HCT116 (cell line): ENCODE measurements at regions not wholly inside any gene's neighbourhood (a gene's known extent, or its start where the extent isn't known, plus 50 kb on each side); places are given as distances from the start of the nearest gene placed in this dataset.

Source experiments
- ATAC-seq: fragments of 200-7000 bp; cut with Tn5 transposase; 2 replicates; pipeline ENCODE4 v1.9.1; 2020; ENCODE audit warnings: mild to moderate bottlenecking, moderate library complexity
- BruUV-seq: library from RNA; stranded (reverse); fragments of 400-500 nt; replicated peaks from 2 replicates; lab custom pipeline; 2021; lab: Mats Ljungman, UMichigan
- CTCF ChIA-PET: fragments of 300-600 bp; sonication (Branson Sonifier 250); formaldehyde crosslinking; loops from one replicate; lab custom pipeline; 2021; ENCODE audit warnings: antibody characterized with exemption; lab: Charles Lee
- POLR2A ChIA-PET: fragments of 300-600, 350-600 bp; sonication (Branson Sonifier 250); formaldehyde crosslinking; loops from one replicate; lab custom pipeline; 2021; ENCODE audit warnings: antibody characterized with exemption; lab: Charles Lee
- RAD21 ChIA-PET, 2 experiments: fragments of 300-600 bp; sonication (Branson Sonifier 250); formaldehyde crosslinking; loops; one replicate each; lab custom pipeline; 2023; ENCODE audit warnings: low total read pairs in 2 of 2; ENCODE audit not compliant: uncharacterized antibody in 2 of 2, unreplicated experiment in 2 of 2, low non-redundant PET in 1 of 2; lab: Charles Lee
- DNase-seq: peaks from one replicate; pipeline ENCODE4 v3.0.0-alpha.2; 2010; ENCODE audit warnings: low read depth, low spot score
- H2AFZ ChIP-seq: fragments of 200-600 bp; shearing (Covaris generic), sonication (generic); 2 replicates; pipeline ENCODE4 v1.6.1; 2017; ENCODE audit warnings: low read depth, mixed run types, mixed read lengths, antibody characterized with exemption, low read length; ENCODE audit not compliant: poor library complexity, severe bottlenecking
- H3K27ac ChIP-seq: 2 replicates; pipeline ENCODE4 v1.5.1; 2012; ENCODE audit warnings: low read depth, low read length
- H3K27me3 ChIP-seq: fragments of 200-600 bp; sonication (generic); 2 replicates; pipeline ENCODE4 v1.6.1; 2016; ENCODE audit warnings: mixed run types, low read length, mixed read lengths; ENCODE audit not compliant: insufficient read depth
- H3K36me3 ChIP-seq, 2 experiments: fragments of 200-500 bp in 1 of 2; fragments of 200-600 bp in 1 of 2; sonication (Bioruptor generic) in 1 of 2; sonication (generic) in 1 of 2; 2 replicates each; pipeline versions ENCODE4 v1.5.1 to v1.6.1; 2014 to 2016; ENCODE audit warnings: low read length in 2 of 2, inconsistent platforms in 1 of 2, mixed read lengths in 1 of 2, mixed run types in 1 of 2; ENCODE audit not compliant: insufficient read depth in 2 of 2, control insufficient read depth in 1 of 2
- H3K4me1 ChIP-seq, 2 experiments: fragments of 200-600 bp in 1 of 2; sonication (generic) in 1 of 2; 2 replicates each; pipeline versions ENCODE4 v1.5.1 to v1.6.1; 2012 to 2017; ENCODE audit warnings: low read length in 2 of 2, inconsistent platforms in 1 of 2, mild to moderate bottlenecking in 1 of 2, mixed read lengths in 1 of 2, mixed run types in 1 of 2, moderate library complexity in 1 of 2; ENCODE audit not compliant: insufficient read depth in 2 of 2, control insufficient read depth in 1 of 2
- H3K4me2 ChIP-seq: fragments of 200-600 bp; sonication (generic); 2 replicates; pipeline ENCODE4 v1.6.1; 2017; ENCODE audit warnings: mixed run types, low read length, mixed read lengths
- H3K4me3 ChIP-seq, 2 experiments: fragments of 200-600 bp in 1 of 2; sonication (generic) in 1 of 2; replicated peaks in 1 of 2; 2 replicates each; pipeline ENCODE4 v1.5.1; 2011 to 2016; ENCODE audit warnings: low read length in 2 of 2, control low read depth in 1 of 2, low read depth in 1 of 2, mild to moderate bottlenecking in 1 of 2, mixed read lengths in 1 of 2, mixed run types in 1 of 2
- H3K79me2 ChIP-seq: fragments of 200-600 bp; sonication (generic); 2 replicates; pipeline ENCODE4 v1.6.1; 2017; ENCODE audit warnings: mild to moderate bottlenecking, mixed run types, low read length, moderate library complexity, mixed read lengths; ENCODE audit not compliant: insufficient read depth
- H3K9ac ChIP-seq: fragments of 200-600 bp; sonication (generic); 2 replicates; pipeline ENCODE4 v1.6.1; 2016; ENCODE audit warnings: low read length, mixed read lengths
- H3K9me2 ChIP-seq: fragments of 200-600 bp; sonication (generic), shearing (Covaris generic); 2 replicates; pipeline ENCODE4 v1.6.1; 2017; ENCODE audit warnings: mixed run types, mild to moderate bottlenecking, moderate library complexity; ENCODE audit not compliant: insufficient read depth
- H3K9me3 ChIP-seq, 2 experiments: fragments of 200-500 bp in 1 of 2; fragments of 200-600 bp in 1 of 2; sonication (Bioruptor generic) in 1 of 2; sonication (generic) in 1 of 2; 2 replicates each; pipeline ENCODE4 v1.6.1; 2014 to 2017; ENCODE audit warnings: low read length in 2 of 2, mixed read lengths in 2 of 2, inconsistent platforms in 1 of 2, low read depth in 1 of 2, mild to moderate bottlenecking in 1 of 2, mixed run types in 1 of 2, moderate library complexity in 1 of 2; ENCODE audit not compliant: control insufficient read depth in 1 of 2, insufficient read depth in 1 of 2
- H4K20me1 ChIP-seq: fragments of 200-600 bp; sonication (generic), shearing (Covaris generic); 2 replicates; pipeline ENCODE4 v1.6.1; 2017; ENCODE audit warnings: mixed run types, mild to moderate bottlenecking, moderate library complexity; ENCODE audit not compliant: insufficient read depth
- CEBPB ChIP-seq: IDR thresholded peaks from 2 replicates; pipeline ENCODE4 v1.6.1; 2012; ENCODE audit warnings: low read depth
- ELF1 ChIP-seq: IDR thresholded peaks from 2 replicates; pipeline ENCODE4 v1.6.1; 2012; ENCODE audit warnings: low read depth, borderline replicate concordance
- EZH2 ChIP-seq: fragments of 200-600 bp; sonication (generic); IDR thresholded peaks from 2 replicates; pipeline ENCODE4 v1.6.1; 2017; ENCODE audit warnings: antibody characterized with exemption, mixed run types
- EZH2phosphoT487 ChIP-seq: fragments of 200-600 bp; IDR thresholded peaks from 2 replicates; pipeline ENCODE4 v1.6.1; 2018; ENCODE audit warnings: antibody characterized with exemption, borderline replicate concordance
- JUND ChIP-seq: IDR thresholded peaks from 2 replicates; pipeline ENCODE4 v1.6.1; 2012
- ZFX ChIP-seq: fragments of 450-650 bp; IDR thresholded peaks from 2 replicates; pipeline ENCODE4 v1.6.1; 2017
- intact Hi-C: fragments of 100-400 bp; cut with micrococcal nuclease; formaldehyde crosslinking; loops from 2 replicates; pipeline ENCODE4 v1.10.0; 2022
- TF ChIP-seq, protein P1 (sequence below): IDR thresholded peaks from 2 replicates; pipeline ENCODE4 v1.6.1; 2011; ENCODE audit warnings: mild to moderate bottlenecking, low read length, moderate library complexity; ENCODE audit not compliant: insufficient replicate concordance; ENCODE audit errors: extremely low read depth
- TF ChIP-seq, protein P2 (sequence below): IDR thresholded peaks from 2 replicates; pipeline ENCODE4 v1.6.1; 2012

DNA sequence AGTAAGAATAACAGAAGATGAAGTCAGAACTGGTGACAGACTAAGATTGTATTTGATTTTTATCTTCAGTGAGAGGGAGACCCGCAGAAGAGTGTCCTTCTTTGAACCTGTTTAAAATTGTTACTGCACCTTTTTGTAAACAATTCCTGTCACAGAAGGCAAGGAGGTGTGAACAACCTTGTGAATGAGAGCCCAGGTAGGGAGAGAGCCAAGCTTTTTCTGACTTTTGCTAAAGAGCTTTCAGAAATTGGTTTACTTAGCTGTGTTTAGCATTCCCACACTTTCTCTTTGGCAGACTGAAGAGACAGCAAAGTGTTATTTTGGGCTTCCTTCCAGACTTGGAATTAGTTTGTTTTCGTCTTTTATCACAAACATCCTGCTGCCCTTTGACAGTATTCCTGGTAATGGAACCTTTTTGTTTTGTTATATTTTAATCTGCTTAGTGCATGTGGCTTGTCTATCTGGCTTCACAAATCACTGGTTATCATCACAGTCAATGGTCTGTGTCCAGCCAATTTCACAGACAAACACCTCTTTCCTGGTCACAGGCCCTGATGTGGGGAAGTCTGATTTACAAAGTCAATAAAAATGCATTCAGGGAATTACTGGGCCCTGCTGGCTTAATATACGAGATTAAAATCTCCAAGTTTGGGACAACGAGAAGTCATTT, 85.7 kb upstream of the HS3ST2 start:
- H3K27me3 ChIP-seq: peaks cover 35% of the 10 kb centered on the region
- BruUV-seq: no TSS peak
- no peaks in the 10 kb centered on the region for H3K4me1 ChIP-seq
- H3K79me2 ChIP-seq: no peaks in the 10 kb centered on the region
- CTCF ChIA-PET: no interaction called here
- H3K9me2 ChIP-seq: no peaks in the 10 kb centered on the region
- ATAC-seq (no peak), DNase-seq (no peak)
- H3K36me3 ChIP-seq: no peaks in the 10 kb centered on the region
- RAD21 ChIA-PET: no interaction called here
- H3K4me2 ChIP-seq: no peak overlapping the region
- H3K9ac ChIP-seq: no peak overlapping the region
- H2AFZ ChIP-seq: no peak overlapping the region
- no peak overlapping the region for H3K27ac ChIP-seq
- no peak overlapping the region for H3K4me3 ChIP-seq
- intact Hi-C loops: no loop called here
- H4K20me1 ChIP-seq: no peaks in the 10 kb centered on the region
- H3K9me3 ChIP-seq: no peaks in the 10 kb centered on the region
- no peak for TF ChIP-seq ZFX
- no peak for TF ChIP-seq JUND
- no peak for TF ChIP-seq CEBPB
- TF ChIP-seq ELF1: no peak
- TF ChIP-seq, protein P1, sequence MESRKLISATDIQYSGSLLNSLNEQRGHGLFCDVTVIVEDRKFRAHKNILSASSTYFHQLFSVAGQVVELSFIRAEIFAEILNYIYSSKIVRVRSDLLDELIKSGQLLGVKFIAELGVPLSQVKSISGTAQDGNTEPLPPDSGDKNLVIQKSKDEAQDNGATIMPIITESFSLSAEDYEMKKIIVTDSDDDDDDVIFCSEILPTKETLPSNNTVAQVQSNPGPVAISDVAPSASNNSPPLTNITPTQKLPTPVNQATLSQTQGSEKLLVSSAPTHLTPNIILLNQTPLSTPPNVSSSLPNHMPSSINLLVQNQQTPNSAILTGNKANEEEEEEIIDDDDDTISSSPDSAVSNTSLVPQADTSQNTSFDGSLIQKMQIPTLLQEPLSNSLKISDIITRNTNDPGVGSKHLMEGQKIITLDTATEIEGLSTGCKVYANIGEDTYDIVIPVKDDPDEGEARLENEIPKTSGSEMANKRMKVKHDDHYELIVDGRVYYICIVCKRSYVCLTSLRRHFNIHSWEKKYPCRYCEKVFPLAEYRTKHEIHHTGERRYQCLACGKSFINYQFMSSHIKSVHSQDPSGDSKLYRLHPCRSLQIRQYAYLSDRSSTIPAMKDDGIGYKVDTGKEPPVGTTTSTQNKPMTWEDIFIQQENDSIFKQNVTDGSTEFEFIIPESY: no peak
- TF ChIP-seq, protein P2, sequence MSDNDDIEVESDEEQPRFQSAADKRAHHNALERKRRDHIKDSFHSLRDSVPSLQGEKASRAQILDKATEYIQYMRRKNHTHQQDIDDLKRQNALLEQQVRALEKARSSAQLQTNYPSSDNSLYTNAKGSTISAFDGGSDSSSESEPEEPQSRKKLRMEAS: no peak
- TF ChIP-seq EZH2phosphoT487: no peak
- no peak for TF ChIP-seq EZH2
- POLR2A ChIA-PET: no interaction called here

DNA sequence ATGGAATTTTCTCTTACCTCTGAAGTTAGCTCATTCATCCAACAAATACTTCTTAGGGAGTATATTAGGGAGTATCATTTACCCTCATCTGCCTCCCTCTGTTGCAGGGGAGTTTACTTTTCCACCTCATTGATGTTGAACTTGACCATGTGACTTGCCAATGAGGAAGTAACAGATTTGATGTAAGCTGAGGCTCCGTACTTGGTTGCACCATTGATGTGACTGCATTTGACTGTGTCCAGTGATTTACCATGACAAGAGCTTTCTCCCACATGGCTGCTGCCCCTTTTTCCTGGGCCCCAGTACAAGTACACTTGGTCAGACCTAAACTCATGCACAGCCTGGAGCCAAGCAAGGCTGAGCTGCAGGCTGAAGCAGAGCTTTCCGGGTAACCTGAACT, 81.6 kb upstream of the HS3ST2 start:
- no peak for ATAC-seq
- intact Hi-C loops: no loop called here
- Histone ChIP-seq H3K9ac (no peak overlapping the region), H2AFZ (no peak overlapping the region), H3K4me2 (no peak overlapping the region), H3K9me3 (no peaks in the 10 kb centered on the region), H3K4me3 (no peak overlapping the region), H3K27ac (no peak overlapping the region), H3K79me2 (no peaks in the 10 kb centered on the region), H3K27me3 (peaks cover 45% of the 10 kb centered on the region), H3K9me2 (no peaks in the 10 kb centered on the region), H3K4me1 (no peaks in the 10 kb centered on the region), H4K20me1 (no peaks in the 10 kb centered on the region), H3K36me3 (no peaks in the 10 kb centered on the region)
- RAD21 ChIA-PET: no interaction called here
- no TSS peak for BruUV-seq
- no peak for DNase-seq
- no peak for TF ChIP-seq ZFX
- POLR2A ChIA-PET: no interaction called here
- CTCF ChIA-PET: no interaction called here
